SK-N-DZ (cell line): ENCODE measurements at regions not wholly inside any gene's neighbourhood (a gene's known extent, or its start where the extent isn't known, plus 50 kb on each side); places are given as distances from the start of the nearest gene placed in this dataset.

Experiments
- DNase-seq: peaks from one replicate; pipeline ENCODE4 v3.0.0-alpha.2; 2015; ENCODE audit warnings: low spot score

- peak; percentile 27 for DNase-seq
Measured at GRCh38 chr10:121032460-121032859, 181.3 kb downstream of the WDR11 start.

- DNase-seq = no peak
Measured at GRCh38 chr10:121033366-121033765, 182.2 kb downstream of the WDR11 start.

- no peak for DNase-seq
Measured at GRCh38 chr10:121036431-121036830, 185.3 kb downstream of the WDR11 start.

GRCh38 chr10:121041499-121041898, 190.3 kb downstream of the WDR11 start:
- DNase-seq = no peak

GRCh38 chr10:121041906-121042305, 190.7 kb downstream of the WDR11 start:
- DNase-seq = no peak

- no peak for DNase-seq
Measured at GRCh38 chr10:121042342-121042741, 191.2 kb downstream of the WDR11 start.

GRCh38 chr10:121043124-121043849, 192.1 kb downstream of the WDR11 start:
- no peak for DNase-seq

GRCh38 chr10:121048749-121049148, 197.6 kb downstream of the WDR11 start:
- no peak for DNase-seq

GRCh38 chr10:121049489-121049888, 198.3 kb downstream of the WDR11 start:
- no peak for DNase-seq

GRCh38 chr10:121049923-121050322, 198.8 kb downstream of the WDR11 start:
- no peak for DNase-seq

- DNase-seq = no peak
Measured at GRCh38 chr10:121051171-121051570, 200.0 kb downstream of the WDR11 start.

GRCh38 chr10:121051696-121052279, 200.6 kb downstream of the WDR11 start:
- DNase-seq = no peak

- DNase-seq = no peak
Measured at GRCh38 chr10:121053151-121053550, 202.0 kb downstream of the WDR11 start.

- DNase-seq = no peak
Measured at GRCh38 chr10:121054874-121055273, 203.7 kb downstream of the WDR11 start.

GRCh38 chr10:121057269-121057668, 206.1 kb downstream of the WDR11 start:
- DNase-seq = peak; percentile 58

- peak; percentile 87 for DNase-seq
Measured at GRCh38 chr10:121058082-121058481, 206.9 kb downstream of the WDR11 start.

- DNase-seq = no peak
Measured at GRCh38 chr10:121059351-121059750, 208.2 kb downstream of the WDR11 start.

GRCh38 chr10:121062115-121062514, 211.0 kb downstream of the WDR11 start:
- DNase-seq = no peak

- no peak for DNase-seq
Measured at GRCh38 chr10:121063744-121064143, 212.6 kb downstream of the WDR11 start.

- DNase-seq = no peak
Measured at GRCh38 chr10:121064491-121064890, 213.3 kb downstream of the WDR11 start.

- DNase-seq = no peak
Measured at GRCh38 chr10:121065330-121065729, 214.2 kb downstream of the WDR11 start.

- no peak for DNase-seq
Measured at GRCh38 chr10:121069061-121069850, 218.1 kb downstream of the WDR11 start.
